A549 (cell line): ENCODE measurements at regions not wholly inside any gene's neighbourhood (a gene's known extent, or its start where the extent isn't known, plus 50 kb on each side); places are given as distances from the start of the nearest gene placed in this dataset.

Experiments
- BHLHE40 ChIP-seq: IDR thresholded peaks from 2 replicates; pipeline ENCODE4 v1.6.1; 2012; ENCODE audit warnings: low read depth, low read length, inconsistent platforms
- CTCF ChIP-seq: fragments of >200 bp; sonication (Bioruptor Twin); formaldehyde crosslinking; IDR thresholded peaks from 3 replicates; pipeline ENCODE4 v1.5.1; 2016
- HOXA7 ChIP-seq: fragments of 250-450 bp; sonication (Bioruptor Pico); IDR thresholded peaks from 2 replicates; pipeline ENCODE4 v1.5.0; 2020; ENCODE audit warnings: mild to moderate bottlenecking, moderate library complexity
- MAFK ChIP-seq: fragments of 450-650 bp; IDR thresholded peaks from 2 replicates; pipeline ENCODE4 v1.6.1; 2014; ENCODE audit not compliant: partially characterized antibody
- MAX ChIP-seq: IDR thresholded peaks from 2 replicates; pipeline ENCODE4 v1.6.1; 2012
- NFE2L2 ChIP-seq: fragments of 150-350 bp; conservative IDR thresholded peaks from 2 replicates; pipeline ENCODE4 v1.6.1; 2014; ENCODE audit warnings: low read length
- RCOR1 ChIP-seq: fragments of 150-350 bp; IDR thresholded peaks from 2 replicates; pipeline ENCODE4 v1.6.1; 2014; ENCODE audit warnings: antibody characterized with exemption, low read length, low read depth

GRCh38 chr5:144100702-144101101 lies 69.8 kb downstream of the YIPF5 start:
- TF ChIP-seq NFE2L2 (no peak), RCOR1 (no peak), CTCF (no peak), BHLHE40 (no peak), MAX (no peak), MAFK (no peak), HOXA7 (CRISPR knock-in tag) (no peak)
